ENCODE measurements at regions not wholly inside any gene's neighbourhood (a gene's known extent, or its start where the extent isn't known, plus 50 kb on each side); places are given as distances from the start of the nearest gene placed in this dataset.

DNA sequence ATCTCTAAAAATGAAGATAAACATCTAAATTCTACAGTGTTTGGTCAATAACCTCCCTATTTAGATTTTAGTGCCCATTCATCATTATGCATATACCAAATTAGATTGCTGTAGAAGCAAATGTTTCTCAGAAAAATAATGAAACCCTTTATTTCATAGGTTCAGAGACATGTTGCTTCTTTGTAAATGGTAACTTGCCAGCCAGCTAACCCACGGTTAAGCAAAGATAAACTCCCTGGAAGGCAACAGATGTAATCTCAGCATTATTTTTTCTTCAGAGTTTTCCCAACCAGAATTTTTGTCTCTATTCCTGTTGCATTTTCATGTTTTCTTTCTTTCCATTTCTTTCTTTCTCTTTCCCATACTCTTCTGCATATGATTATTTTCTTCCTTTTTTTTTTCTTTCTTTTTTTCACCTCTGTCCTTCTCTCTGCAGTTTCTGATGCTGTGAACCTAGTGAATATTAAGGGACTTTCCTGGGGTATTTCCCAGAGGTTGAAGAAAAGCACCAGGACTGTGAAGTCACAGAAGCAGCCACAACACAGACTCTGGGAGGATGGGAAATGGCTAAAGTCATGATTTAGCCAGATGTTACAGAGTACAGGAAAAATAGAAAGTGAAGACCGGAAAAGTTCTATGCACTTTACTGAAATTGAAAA lies 50.0 kb upstream of the DSG1 start:
- no peak for TF ChIP-seq FOXA1 (IDR thresholded peaks at IDR 0.05)
- no peak for TF ChIP-seq ARNT (IDR thresholded peaks at IDR 0.05)
- no peak for TF ChIP-seq L3MBTL2 (conservative IDR thresholded peaks at IDR 0.05)
- TF ChIP-seq SUZ12 (IDR thresholded peaks at IDR 0.05), result no peak
- no peak for TF ChIP-seq BHLHE40 (IDR thresholded peaks at IDR 0.05; ENCODE audit: borderline replicate concordance)
- no peak for TF ChIP-seq HDGF (IDR thresholded peaks at IDR 0.05; ENCODE audit: borderline replicate concordance)
- TF ChIP-seq SP1 (IDR thresholded peaks at IDR 0.05), result no peak
- no peak for TF ChIP-seq ZNF384 (IDR thresholded peaks at IDR 0.05)
- TF ChIP-seq LEF1 (IDR thresholded peaks at IDR 0.05; ENCODE audit: borderline replicate concordance), result no peak
- no peak for TF ChIP-seq NFRKB (IDR thresholded peaks at IDR 0.05)
- TF ChIP-seq, protein P1, sequence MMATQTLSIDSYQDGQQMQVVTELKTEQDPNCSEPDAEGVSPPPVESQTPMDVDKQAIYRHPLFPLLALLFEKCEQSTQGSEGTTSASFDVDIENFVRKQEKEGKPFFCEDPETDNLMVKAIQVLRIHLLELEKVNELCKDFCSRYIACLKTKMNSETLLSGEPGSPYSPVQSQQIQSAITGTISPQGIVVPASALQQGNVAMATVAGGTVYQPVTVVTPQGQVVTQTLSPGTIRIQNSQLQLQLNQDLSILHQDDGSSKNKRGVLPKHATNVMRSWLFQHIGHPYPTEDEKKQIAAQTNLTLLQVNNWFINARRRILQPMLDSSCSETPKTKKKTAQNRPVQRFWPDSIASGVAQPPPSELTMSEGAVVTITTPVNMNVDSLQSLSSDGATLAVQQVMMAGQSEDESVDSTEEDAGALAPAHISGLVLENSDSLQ (IDR thresholded peaks at IDR 0.05), result no peak
- POLR2A ChIA-PET, result no interaction called here
- no peak for DNase-seq (ENCODE audit: extremely low spot score)
- CTCF ChIA-PET, result interaction anchor here (2.7 kb wide), 1 partner anchor 26 kb away, joined by 11 read pairs; no protein-coding TSS in a partner anchor
